HepG2 (cell line): ENCODE measurements at regions not wholly inside any gene's neighbourhood (a gene's known extent, or its start where the extent isn't known, plus 50 kb on each side); places are given as distances from the start of the nearest gene placed in this dataset.

Experiments
- BHLHE40 ChIP-seq: IDR thresholded peaks from 2 replicates; pipeline ENCODE4 v1.6.1; 2011; ENCODE audit warnings: low read length, improper control_type of control experiment
- HMG20A ChIP-seq: IDR thresholded peaks from 2 replicates; pipeline ENCODE4 v1.6.1; 2016; ENCODE audit warnings: borderline replicate concordance
- RAD21 ChIP-seq: fragments of 450-650 bp; formaldehyde crosslinking; IDR thresholded peaks from 2 replicates; pipeline ENCODE4 v1.5.0; 2020; ENCODE audit warnings: mild to moderate bottlenecking
- TAF1 ChIP-seq: sonication (generic); formaldehyde crosslinking; IDR thresholded peaks from 2 replicates; pipeline ENCODE4 v1.4.0; 2020; ENCODE audit warnings: missing genetic modification reagents
- U2AF2 ChIP-seq: fragments of 200-400 bp; formaldehyde crosslinking; IDR thresholded peaks from 2 replicates; pipeline ENCODE4 v1.6.1; 2017; ENCODE audit warnings: low read depth, mild to moderate bottlenecking, low read length
- ZFP37 ChIP-seq: sonication (generic); formaldehyde crosslinking; IDR thresholded peaks from 2 replicates; pipeline ENCODE4 v1.4.0; 2020; ENCODE audit warnings: missing genetic modification reagents, borderline replicate concordance
- ZNF160 ChIP-seq: sonication (generic); formaldehyde crosslinking; IDR thresholded peaks from 2 replicates; pipeline ENCODE4 v1.8.0; 2022; ENCODE audit warnings: mild to moderate bottlenecking, inconsistent platforms, missing genetic modification reagents
- ZNF282 ChIP-seq: fragments of 450-650 bp; IDR thresholded peaks from 2 replicates; pipeline ENCODE4 v1.6.1; 2018; ENCODE audit not compliant: partially characterized antibody
- TF ChIP-seq, protein P1 (sequence below): sonication (generic); formaldehyde crosslinking; IDR thresholded peaks from 2 replicates; pipeline ENCODE4 v1.4.0; 2020; ENCODE audit warnings: missing genetic modification reagents
- TF ChIP-seq, protein P2 (sequence below): sonication (generic); formaldehyde crosslinking; IDR thresholded peaks from 2 replicates; pipeline ENCODE4 v1.4.0; 2020; ENCODE audit warnings: low read depth, missing genetic modification reagents

- TF ChIP-seq HMG20A (CRISPR knock-in tag): no peak
- TF ChIP-seq U2AF2: no peak
- TF ChIP-seq, protein P1, sequence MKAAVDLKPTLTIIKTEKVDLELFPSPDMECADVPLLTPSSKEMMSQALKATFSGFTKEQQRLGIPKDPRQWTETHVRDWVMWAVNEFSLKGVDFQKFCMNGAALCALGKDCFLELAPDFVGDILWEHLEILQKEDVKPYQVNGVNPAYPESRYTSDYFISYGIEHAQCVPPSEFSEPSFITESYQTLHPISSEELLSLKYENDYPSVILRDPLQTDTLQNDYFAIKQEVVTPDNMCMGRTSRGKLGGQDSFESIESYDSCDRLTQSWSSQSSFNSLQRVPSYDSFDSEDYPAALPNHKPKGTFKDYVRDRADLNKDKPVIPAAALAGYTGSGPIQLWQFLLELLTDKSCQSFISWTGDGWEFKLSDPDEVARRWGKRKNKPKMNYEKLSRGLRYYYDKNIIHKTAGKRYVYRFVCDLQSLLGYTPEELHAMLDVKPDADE (CRISPR knock-in tag): no peak
- no peak for TF ChIP-seq BHLHE40
- TF ChIP-seq, protein P2, sequence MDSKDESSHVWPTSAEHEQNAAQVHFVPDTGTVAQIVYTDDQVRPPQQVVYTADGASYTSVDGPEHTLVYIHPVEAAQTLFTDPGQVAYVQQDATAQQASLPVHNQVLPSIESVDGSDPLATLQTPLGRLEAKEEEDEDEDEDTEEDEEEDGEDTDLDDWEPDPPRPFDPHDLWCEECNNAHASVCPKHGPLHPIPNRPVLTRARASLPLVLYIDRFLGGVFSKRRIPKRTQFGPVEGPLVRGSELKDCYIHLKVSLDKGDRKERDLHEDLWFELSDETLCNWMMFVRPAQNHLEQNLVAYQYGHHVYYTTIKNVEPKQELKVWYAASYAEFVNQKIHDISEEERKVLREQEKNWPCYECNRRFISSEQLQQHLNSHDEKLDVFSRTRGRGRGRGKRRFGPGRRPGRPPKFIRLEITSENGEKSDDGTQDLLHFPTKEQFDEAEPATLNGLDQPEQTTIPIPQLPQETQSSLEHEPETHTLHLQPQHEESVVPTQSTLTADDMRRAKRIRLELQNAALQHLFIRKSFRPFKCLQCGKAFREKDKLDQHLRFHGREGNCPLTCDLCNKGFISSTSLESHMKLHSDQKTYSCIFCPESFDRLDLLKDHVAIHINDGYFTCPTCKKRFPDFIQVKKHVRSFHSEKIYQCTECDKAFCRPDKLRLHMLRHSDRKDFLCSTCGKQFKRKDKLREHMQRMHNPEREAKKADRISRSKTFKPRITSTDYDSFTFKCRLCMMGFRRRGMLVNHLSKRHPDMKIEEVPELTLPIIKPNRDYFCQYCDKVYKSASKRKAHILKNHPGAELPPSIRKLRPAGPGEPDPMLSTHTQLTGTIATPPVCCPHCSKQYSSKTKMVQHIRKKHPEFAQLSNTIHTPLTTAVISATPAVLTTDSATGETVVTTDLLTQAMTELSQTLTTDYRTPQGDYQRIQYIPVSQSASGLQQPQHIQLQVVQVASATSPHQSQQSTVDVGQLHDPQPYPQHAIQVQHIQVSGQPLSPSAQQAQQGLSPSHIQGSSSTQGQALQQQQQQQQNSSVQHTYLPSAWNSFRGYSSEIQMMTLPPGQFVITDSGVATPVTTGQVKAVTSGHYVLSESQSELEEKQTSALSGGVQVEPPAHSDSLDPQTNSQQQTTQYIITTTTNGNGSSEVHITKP (CRISPR knock-in tag): no peak
- TF ChIP-seq ZNF282: no peak
- no peak for TF ChIP-seq TAF1 (CRISPR knock-in tag)
- TF ChIP-seq ZNF160 (CRISPR knock-in tag): no peak
- no peak for TF ChIP-seq ZFP37 (CRISPR knock-in tag)
- TF ChIP-seq RAD21 (CRISPR knock-in tag): no peak
Measured at GRCh38 chr4:114335339-114335738, 263.3 kb upstream of the UGT8 start.
